HepG2 (cell line): ENCODE measurements at regions not wholly inside any gene's neighbourhood (a gene's known extent, or its start where the extent isn't known, plus 50 kb on each side); places are given as distances from the start of the nearest gene placed in this dataset.

ENCODE experiments used
- ATAC-seq: fragments of 200-7000 bp; cut with Tn5 transposase; 3 replicates; pipeline ENCODE4 v1.9.1; 2020; ENCODE audit warnings: mild to moderate bottlenecking, moderate library complexity
- BruUV-seq: library from RNA; stranded (reverse); fragments of 400-500 nt; replicated peaks from 2 replicates; lab custom pipeline; 2021; lab: Mats Ljungman, UMichigan
- CTCF ChIA-PET: fragments of 300-600 bp; formaldehyde crosslinking; extraction: SDS; loops from one replicate; lab custom pipeline; 2021; ENCODE audit warnings: low total read pairs, inconsistent platforms, low intra/inter-chr PET ratio; lab: Yijun Ruan, JAX
- POLR2A ChIA-PET: fragments of 350-600 bp; sonication (Branson Sonifier 250); formaldehyde crosslinking; loops from one replicate; lab custom pipeline; 2020; ENCODE audit warnings: antibody characterized with exemption, inconsistent platforms; lab: Yijun Ruan, JAX
- DNase-seq: peaks from one replicate; pipeline ENCODE4 v3.0.0-alpha.2; 2015; ENCODE audit warnings: low spot score
- FAIRE-seq: peaks from 3 replicates; lab custom pipeline; 2011; peaks lifted over from hg19 to GRCh38; lab: Jason Lieb, UNC
- H2AFZ ChIP-seq: one replicate; pipeline ENCODE4 v1.6.1; 2011; ENCODE audit warnings: low read length, inconsistent platforms
- H3K27ac ChIP-seq: fragments of 300-600 bp; 3 replicates; pipeline ENCODE4 v1.8.0; 2011; ENCODE audit warnings: mixed run types, mild to moderate bottlenecking, mixed read lengths, low read length, inconsistent platforms; ENCODE audit not compliant: insufficient read depth; ENCODE audit errors: extremely low read length
- H3K27me3 ChIP-seq, 2 experiments: fragments of 200-600 bp in 1 of 2; 2 replicates in 1 of 2; 3 replicates in 1 of 2; pipeline versions ENCODE4 v1.6.0 to v1.8.0; 2011; ENCODE audit warnings: low read length in 2 of 2, mild to moderate bottlenecking in 2 of 2, moderate library complexity in 2 of 2, inconsistent platforms in 1 of 2; ENCODE audit not compliant: insufficient read depth in 2 of 2, control insufficient read depth in 1 of 2
- H3K36me3 ChIP-seq, 2 experiments: fragments of 200-600 bp in 1 of 2; replicated peaks in 1 of 2; 2 replicates in 1 of 2; 3 replicates in 1 of 2; pipeline versions ENCODE4 v1.5.1 to v1.8.0; 2011; ENCODE audit warnings: low read length in 2 of 2, inconsistent platforms in 1 of 2; ENCODE audit not compliant: insufficient read depth in 2 of 2, control insufficient read depth in 1 of 2
- H3K4me1 ChIP-seq: 2 replicates; pipeline ENCODE4 v1.5.1; 2012; ENCODE audit warnings: low read length, inconsistent platforms; ENCODE audit not compliant: insufficient read depth
- H3K4me2 ChIP-seq: 2 replicates; pipeline ENCODE4 v1.6.0; 2011; ENCODE audit warnings: low read depth, low read length, inconsistent platforms
- H3K4me3 ChIP-seq, 3 experiments: fragments of 200-600 bp in 1 of 3; sonication (generic), shearing (Covaris generic) in 1 of 3; replicated peaks in 1 of 3; 2 replicates each; pipeline ENCODE4 v1.5.1; 2011 to 2016; ENCODE audit warnings: low read length in 3 of 3, inconsistent platforms in 2 of 3, low read depth in 2 of 3, mild to moderate bottlenecking in 2 of 3, control low read depth in 1 of 3, mixed read lengths in 1 of 3; ENCODE audit not compliant: insufficient read depth in 1 of 3
- H3K79me2 ChIP-seq: one replicate; pipeline ENCODE4 v1.6.1; 2011; ENCODE audit warnings: low read length, inconsistent platforms; ENCODE audit not compliant: insufficient read depth
- H3K9ac ChIP-seq: 2 replicates; pipeline ENCODE4 v1.6.0; 2011; ENCODE audit warnings: mild to moderate bottlenecking, low read depth, low read length, inconsistent platforms; ENCODE audit not compliant: insufficient read depth
- H3K9me3 ChIP-seq: 2 replicates; pipeline ENCODE4 v1.5.1; 2012; ENCODE audit warnings: mild to moderate bottlenecking, low read length
- H4K20me1 ChIP-seq: 2 replicates; pipeline ENCODE4 v1.6.0; 2011; ENCODE audit warnings: inconsistent platforms, mild to moderate bottlenecking, low read length, moderate library complexity; ENCODE audit not compliant: insufficient read depth
- ADNP ChIP-seq: sonication (generic); formaldehyde crosslinking; IDR thresholded peaks from 2 replicates; pipeline ENCODE4 v1.4.0; 2020; ENCODE audit warnings: missing genetic modification reagents
- CCDC6 ChIP-seq: sonication (generic); formaldehyde crosslinking; IDR thresholded peaks from 2 replicates; pipeline ENCODE4 v1.8.1; 2022; ENCODE audit warnings: mild to moderate bottlenecking, missing genetic modification reagents, moderate library complexity
- CERS6 ChIP-seq: sonication (generic); formaldehyde crosslinking; IDR thresholded peaks from 2 replicates; pipeline ENCODE4 v1.5.0; 2020; ENCODE audit warnings: missing genetic modification reagents
- ELF3 ChIP-seq: IDR thresholded peaks from 2 replicates; pipeline ENCODE4 v1.6.1; 2016; ENCODE audit warnings: missing genetic modification reagents, missing compliant biosample characterization
- HMG20A ChIP-seq: IDR thresholded peaks from 2 replicates; pipeline ENCODE4 v1.6.1; 2016; ENCODE audit warnings: borderline replicate concordance
- KDM1A ChIP-seq: IDR thresholded peaks from 2 replicates; pipeline ENCODE4 v1.6.1; 2016; ENCODE audit warnings: missing compliant biosample characterization
- KDM5A ChIP-seq: fragments of 200-600 bp; sonication (generic); IDR thresholded peaks from 2 replicates; pipeline ENCODE4 v1.7.0; 2018; ENCODE audit warnings: antibody characterized with exemption, mild to moderate bottlenecking, low read length, borderline replicate concordance
- KLF16 ChIP-seq, 2 experiments: sonication (generic) in 1 of 2; formaldehyde crosslinking in 1 of 2; IDR thresholded peaks; 2 replicates each; pipeline versions ENCODE4 v1.6.1 to v1.8.0; 2016 to 2023; ENCODE audit warnings: missing genetic modification reagents in 2 of 2, missing compliant biosample characterization in 1 of 2
- MZF1 ChIP-seq: sonication (generic); formaldehyde crosslinking; IDR thresholded peaks from 2 replicates; pipeline ENCODE4 v1.8.1; 2023; ENCODE audit warnings: mild to moderate bottlenecking, missing genetic modification reagents, borderline replicate concordance
- SNAPC2 ChIP-seq: sonication (generic); formaldehyde crosslinking; IDR thresholded peaks from 2 replicates; pipeline ENCODE4 v1.8.1; 2022; ENCODE audit warnings: mild to moderate bottlenecking, missing genetic modification reagents
- TFAP4 ChIP-seq: sonication (generic); IDR thresholded peaks from 2 replicates; pipeline ENCODE4 v1.6.1; 2016; ENCODE audit warnings: low read depth, borderline replicate concordance
- UBTF ChIP-seq: sonication (generic); formaldehyde crosslinking; IDR thresholded peaks from 2 replicates; pipeline ENCODE4 v1.4.0; 2020; ENCODE audit warnings: mild to moderate bottlenecking, missing genetic modification reagents
- USF2 ChIP-seq, 2 experiments: sonication (generic) in 1 of 2; formaldehyde crosslinking in 1 of 2; IDR thresholded peaks; 2 replicates each; pipeline versions ENCODE4 v1.5.1 to v1.6.1; 2011 to 2020; ENCODE audit warnings: borderline replicate concordance in 1 of 2, low read depth in 1 of 2, low read length in 1 of 2, mild to moderate bottlenecking in 1 of 2, missing genetic modification reagents in 1 of 2, moderate library complexity in 1 of 2
- XBP1 ChIP-seq: sonication (generic); formaldehyde crosslinking; IDR thresholded peaks from 2 replicates; pipeline ENCODE4 v1.5.0; 2020; ENCODE audit warnings: missing genetic modification reagents
- ZFP90 ChIP-seq: sonication (generic); formaldehyde crosslinking; IDR thresholded peaks from 2 replicates; pipeline ENCODE4 v1.8.0; 2022; ENCODE audit warnings: missing genetic modification reagents, mild to moderate bottlenecking, inconsistent platforms, borderline replicate concordance
- ZNF24 ChIP-seq: fragments of 450-650 bp; IDR thresholded peaks from 2 replicates; pipeline ENCODE4 v1.6.1; 2017; ENCODE audit warnings: antibody characterized with exemption, mild to moderate bottlenecking
- ZNF383 ChIP-seq: sonication (generic); formaldehyde crosslinking; IDR thresholded peaks from 2 replicates; pipeline ENCODE4 v1.4.0; 2020; ENCODE audit warnings: missing genetic modification reagents, mild to moderate bottlenecking, borderline replicate concordance
- ZNF782 ChIP-seq: sonication (generic); formaldehyde crosslinking; IDR thresholded peaks from 2 replicates; pipeline ENCODE4 v1.4.0; 2020; ENCODE audit warnings: missing genetic modification reagents, mild to moderate bottlenecking, borderline replicate concordance
- WGBS: methylation state at CpG from one replicate; pipeline ENCODE4 v1.1.6; 2017; ENCODE audit warnings: low lambda C conversion rate; 5-methylcytosine and 5-hydroxymethylcytosine counted together
- in situ Hi-C: cut with HindIII; loops from 2 replicates; pipeline ENCODE4 v1.10.0; 2017; ENCODE audit warnings: low pct_unique_long_range_greater_than_20kb; ENCODE audit not compliant: extremely low pct_ligation_motif_present
- intact Hi-C: fragments of 100-400 bp; cut with micrococcal nuclease; formaldehyde crosslinking; loops from one replicate; pipeline ENCODE4 v1.10.0; 2022; ENCODE audit not compliant: unreplicated experiment

- FAIRE-seq (no peak), DNase-seq (no peak), ATAC-seq (no peak)
- Histone ChIP-seq H3K9ac (no peak overlapping the region), H3K9me3 (no peaks in the 10 kb centered on the region), H3K79me2 (no peaks in the 10 kb centered on the region), H3K4me1 (peaks cover 14% of the 10 kb centered on the region), H3K4me3 (no peak overlapping the region), H2AFZ (no peak overlapping the region)
- in situ Hi-C loops, result no loop called here
- intact Hi-C loops, result no loop called here
- CTCF ChIA-PET, result no interaction called here
- TF ChIP-seq ZNF24 (no peak), UBTF (no peak), TFAP4 (no peak), CCDC6 (no peak), KDM5A (no peak), HMG20A (no peak), SNAPC2 (no peak), ELF3 (CRISPR knock-in tag) (no peak), MZF1 (CRISPR knock-in tag) (no peak), ZFP90 (CRISPR knock-in tag) (no peak), XBP1 (no peak), ZNF383 (no peak), ZNF782 (no peak), KDM1A (CRISPR knock-in tag) (no peak), USF2 (IDR thresholded peaks at IDR 0.05; ENCODE audit: low read depth, low read length) (no peak), USF2 (CRISPR knock-in tag; IDR thresholded peaks at IDR 0.05; ENCODE audit: borderline replicate concordance) (no peak), KLF16 (CRISPR knock-in tag; IDR thresholded peaks at IDR 0.05) (no peak), CERS6 (CRISPR knock-in tag) (no peak), ADNP (CRISPR knock-in tag) (no peak)
- TF ChIP-seq, all 625 proteins: peak for 0
- no peak overlapping the region for H3K4me2 ChIP-seq
- POLR2A ChIA-PET, result no interaction called here
- no peaks in the 10 kb centered on the region for H4K20me1 ChIP-seq
- BruUV-seq, result no TSS peak
- no peak overlapping the region for H3K27ac ChIP-seq
- WGBS, result 57% methylated on average over 2 of the region's 2 CpGs
- no peaks in the 10 kb centered on the region for H3K27me3 ChIP-seq
- H3K36me3 ChIP-seq, result no peaks in the 10 kb centered on the region
Measured at GRCh38 chr2:175577368-175577970, 396.0 kb upstream of the ATP5MC3 start.
